IMR-90 (cell line): ENCODE measurements at regions not wholly inside any gene's neighbourhood (a gene's known extent, or its start where the extent isn't known, plus 50 kb on each side); places are given as distances from the start of the nearest gene placed in this dataset.

Experiments
- ATAC-seq: fragments of 200-7000 bp; cut with Tn5 transposase; 2 replicates; pipeline ENCODE4 v1.9.1; 2020; ENCODE audit warnings: low read depth, mild to moderate bottlenecking, moderate library complexity
- BruUV-seq: library from RNA; stranded (reverse); fragments of 400-500 nt; replicated peaks from 2 replicates; lab custom pipeline; 2021; lab: Mats Ljungman, UMichigan
- CTCF ChIA-PET: fragments of 300-600 bp; formaldehyde crosslinking; extraction: SDS; loops from one replicate; lab custom pipeline; 2021; ENCODE audit warnings: antibody characterized with exemption; lab: Yijun Ruan, JAX
- POLR2A ChIA-PET: fragments of 300-600 bp; sonication (Branson Sonifier 250); formaldehyde crosslinking; loops from one replicate; lab custom pipeline; 2022; ENCODE audit warnings: antibody characterized with exemption; ENCODE audit not compliant: unreplicated experiment; lab: Charles Lee
- DNase-seq: peaks from one replicate; pipeline ENCODE4 v3.0.0; 2013
- H2AFZ ChIP-seq: replicated peaks from 2 replicates; pipeline ENCODE3; 2013; ENCODE audit warnings: low read length, mild to moderate bottlenecking; ENCODE audit not compliant: poor library complexity
- H2AK5ac ChIP-seq: 2 replicates; pipeline ENCODE4 v1.6.1; 2013; ENCODE audit warnings: low read depth, low read length, inconsistent platforms
- H2AK9ac ChIP-seq: replicated peaks from 2 replicates; pipeline ENCODE3; 2013; ENCODE audit warnings: mild to moderate bottlenecking, low read depth, low read length, moderate library complexity; ENCODE audit not compliant: poor library complexity
- H2BK120ac ChIP-seq: 2 replicates; pipeline ENCODE4 v1.6.1; 2013; ENCODE audit warnings: low read depth, low read length, inconsistent platforms
- H2BK15ac ChIP-seq: 3 replicates; pipeline ENCODE4 v1.6.1; 2013; ENCODE audit warnings: low read depth, low read length, inconsistent platforms
- H2BK20ac ChIP-seq: 2 replicates; pipeline ENCODE4 v1.6.1; 2013; ENCODE audit warnings: low read depth, mild to moderate bottlenecking, inconsistent platforms, low read length, moderate library complexity
- H2BK5ac ChIP-seq: 2 replicates; pipeline ENCODE4 v1.6.1; 2013; ENCODE audit warnings: mild to moderate bottlenecking, low read depth, low read length, inconsistent platforms; ENCODE audit not compliant: poor library complexity, severe bottlenecking
- H3K14ac ChIP-seq: replicated peaks from 2 replicates; pipeline ENCODE4 v1.6.1; 2013; ENCODE audit warnings: low read depth, low read length, inconsistent platforms
- H3K18ac ChIP-seq: 2 replicates; pipeline ENCODE4 v1.6.1; 2013; ENCODE audit warnings: low read depth, low read length, control low read depth
- H3K23ac ChIP-seq: 2 replicates; pipeline ENCODE4 v1.6.1; 2013; ENCODE audit warnings: low read depth, low read length, inconsistent platforms
- H3K27ac ChIP-seq: 2 replicates; pipeline ENCODE4 v1.5.1; 2013; ENCODE audit warnings: mild to moderate bottlenecking, control low read depth, low read length; ENCODE audit not compliant: insufficient read depth
- H3K27me3 ChIP-seq: 2 replicates; pipeline ENCODE4 v1.6.1; 2013; ENCODE audit warnings: low read length; ENCODE audit not compliant: control insufficient read depth, insufficient read depth
- H3K36me3 ChIP-seq: 2 replicates; pipeline ENCODE4 v1.6.1; 2013; ENCODE audit warnings: low read length, mixed read lengths; ENCODE audit not compliant: control insufficient read depth, insufficient read depth
- H3K4ac ChIP-seq: 2 replicates; pipeline ENCODE4 v1.6.1; 2013; ENCODE audit warnings: low read depth, low read length, inconsistent platforms
- H3K4me1 ChIP-seq: 2 replicates; pipeline ENCODE4 v1.6.1; 2013; ENCODE audit warnings: low read length, mixed read lengths; ENCODE audit not compliant: control insufficient read depth, insufficient read depth
- H3K4me2 ChIP-seq: 2 replicates; pipeline ENCODE4 v1.6.1; 2013; ENCODE audit warnings: low read depth, mild to moderate bottlenecking, control low read depth, low read length, moderate library complexity
- H3K4me3 ChIP-seq: 2 replicates; pipeline ENCODE4 v1.5.1; 2013; ENCODE audit warnings: low read depth, mild to moderate bottlenecking, control low read depth, low read length, moderate library complexity; ENCODE audit not compliant: insufficient read depth
- H3K56ac ChIP-seq: 2 replicates; pipeline ENCODE4 v1.6.1; 2013; ENCODE audit warnings: low read length, inconsistent platforms; ENCODE audit not compliant: insufficient read depth; ENCODE audit errors: extremely low read depth
- H3K79me1 ChIP-seq, 2 experiments: 2 replicates each; pipeline ENCODE4 v1.6.1; 2013; ENCODE audit warnings: low read length in 2 of 2, inconsistent platforms in 1 of 2, low read depth in 1 of 2
- H3K9ac ChIP-seq: 2 replicates; pipeline ENCODE4 v1.6.1; 2013; ENCODE audit warnings: low read depth, low read length, control low read depth
- H3K9me1 ChIP-seq: 2 replicates; pipeline ENCODE4 v1.6.1; 2013; ENCODE audit warnings: low read length, inconsistent platforms; ENCODE audit not compliant: insufficient read depth
- H3K9me3 ChIP-seq: 2 replicates; pipeline ENCODE4 v1.6.1; 2013; ENCODE audit warnings: low read length; ENCODE audit not compliant: control insufficient read depth, insufficient read depth
- H4K20me1 ChIP-seq: 2 replicates; pipeline ENCODE4 v1.6.1; 2013; ENCODE audit warnings: low read length, inconsistent platforms; ENCODE audit not compliant: insufficient read depth
- H4K5ac ChIP-seq: 2 replicates; pipeline ENCODE4 v1.6.1; 2013; ENCODE audit warnings: mild to moderate bottlenecking, low read depth, low read length, control low read depth
- H4K8ac ChIP-seq, 2 experiments: 2 replicates each; pipeline ENCODE4 v1.6.1; 2013; ENCODE audit warnings: low read depth in 2 of 2, low read length in 2 of 2, control low read depth in 1 of 2, inconsistent platforms in 1 of 2
- H4K91ac ChIP-seq: 2 replicates; pipeline ENCODE4 v1.6.1; 2013; ENCODE audit warnings: low read depth, low read length, inconsistent platforms; ENCODE audit not compliant: insufficient read depth
- BHLHE40 ChIP-seq: fragments of 150-350 bp; IDR thresholded peaks from 2 replicates; pipeline ENCODE4 v1.6.1; 2016; ENCODE audit warnings: mild to moderate bottlenecking, low read depth, low read length
- CEBPB ChIP-seq: IDR thresholded peaks from 2 replicates; pipeline ENCODE4 v1.6.1; 2012; ENCODE audit warnings: low read depth, low read length, improper control_type of control experiment
- CHD1 ChIP-seq: IDR thresholded peaks from 2 replicates; pipeline ENCODE4 v1.6.1; 2012; ENCODE audit warnings: low read depth, low read length, improper control_type of control experiment
- CTCF ChIP-seq: conservative IDR thresholded peaks from 2 replicates; pipeline ENCODE4 v1.5.1; 2012; ENCODE audit warnings: mild to moderate bottlenecking, low read depth, low read length, improper control_type of control experiment
- MAFK ChIP-seq: IDR thresholded peaks from 2 replicates; pipeline ENCODE4 v1.6.1; 2012; ENCODE audit warnings: low read depth, low read length, improper control_type of control experiment
- MAZ ChIP-seq: IDR thresholded peaks from 2 replicates; pipeline ENCODE4 v1.6.1; 2012; ENCODE audit warnings: low read depth, mild to moderate bottlenecking, low read length, improper control_type of control experiment, moderate library complexity, borderline replicate concordance
- NFE2L2 ChIP-seq: fragments of 150-350 bp; IDR thresholded peaks from 2 replicates; pipeline ENCODE4 v1.6.1; 2016; ENCODE audit warnings: low read depth, mild to moderate bottlenecking, low read length
- POLR2A ChIP-seq: IDR thresholded peaks from 2 replicates; pipeline ENCODE4 v1.6.1; 2012; ENCODE audit warnings: mild to moderate bottlenecking, low read depth, low read length
- RAD21 ChIP-seq: IDR thresholded peaks from 2 replicates; pipeline ENCODE4 v1.6.1; 2012; ENCODE audit warnings: low read length, improper control_type of control experiment
- RCOR1 ChIP-seq: IDR thresholded peaks from 2 replicates; pipeline ENCODE4 v1.6.1; 2012; ENCODE audit warnings: mild to moderate bottlenecking, low read length, improper control_type of control experiment; ENCODE audit not compliant: insufficient replicate concordance
- SMC3 ChIP-seq: fragments of 150-350 bp; IDR thresholded peaks from 2 replicates; pipeline ENCODE4 v1.6.1; 2016; ENCODE audit warnings: low read depth, mild to moderate bottlenecking, antibody characterized with exemption, low read length, moderate library complexity
- WGBS, 2 experiments: methylation state at CpG; one replicate each; pipeline versions ENCODE4 v1.1.5 to v1.1.7; 2013; ENCODE audit warnings: missing lambda C conversion rate in 2 of 2; ENCODE audit not compliant: insufficient read length in 1 of 2; ENCODE audit errors: extremely low coverage in 2 of 2; 5-methylcytosine and 5-hydroxymethylcytosine counted together
- dilution Hi-C: fragments of 300-500 bp; cut with HindIII; formaldehyde crosslinking; loops from one replicate; pipeline ENCODE4 v1.14.3; 2018; ENCODE audit warnings: low sequenced_read_pairs; ENCODE audit not compliant: unreplicated experiment
- in situ Hi-C: fragments of 300-500 bp; cut with MboI; formaldehyde crosslinking; loops from 3 replicates; pipeline ENCODE4 v1.14.3; 2019; ENCODE audit warnings: low sequenced_read_pairs, inconsistent platforms, mixed read lengths
- intact Hi-C: fragments of 100-400 bp; cut with micrococcal nuclease; formaldehyde crosslinking; loops from 2 replicates; pipeline ENCODE4 v1.10.0; 2022
- TF ChIP-seq, protein P1 (sequence below): fragments of 150-350 bp; IDR thresholded peaks from 2 replicates; pipeline ENCODE4 v1.6.1; 2016; ENCODE audit warnings: low read depth, mild to moderate bottlenecking, low read length, moderate library complexity, borderline replicate concordance
- TF ChIP-seq, protein P2 (sequence below): fragments of 150-350 bp; IDR thresholded peaks from 2 replicates; pipeline ENCODE4 v1.6.1; 2017; ENCODE audit warnings: mild to moderate bottlenecking, antibody characterized with exemption, low read length, low read depth

DNA sequence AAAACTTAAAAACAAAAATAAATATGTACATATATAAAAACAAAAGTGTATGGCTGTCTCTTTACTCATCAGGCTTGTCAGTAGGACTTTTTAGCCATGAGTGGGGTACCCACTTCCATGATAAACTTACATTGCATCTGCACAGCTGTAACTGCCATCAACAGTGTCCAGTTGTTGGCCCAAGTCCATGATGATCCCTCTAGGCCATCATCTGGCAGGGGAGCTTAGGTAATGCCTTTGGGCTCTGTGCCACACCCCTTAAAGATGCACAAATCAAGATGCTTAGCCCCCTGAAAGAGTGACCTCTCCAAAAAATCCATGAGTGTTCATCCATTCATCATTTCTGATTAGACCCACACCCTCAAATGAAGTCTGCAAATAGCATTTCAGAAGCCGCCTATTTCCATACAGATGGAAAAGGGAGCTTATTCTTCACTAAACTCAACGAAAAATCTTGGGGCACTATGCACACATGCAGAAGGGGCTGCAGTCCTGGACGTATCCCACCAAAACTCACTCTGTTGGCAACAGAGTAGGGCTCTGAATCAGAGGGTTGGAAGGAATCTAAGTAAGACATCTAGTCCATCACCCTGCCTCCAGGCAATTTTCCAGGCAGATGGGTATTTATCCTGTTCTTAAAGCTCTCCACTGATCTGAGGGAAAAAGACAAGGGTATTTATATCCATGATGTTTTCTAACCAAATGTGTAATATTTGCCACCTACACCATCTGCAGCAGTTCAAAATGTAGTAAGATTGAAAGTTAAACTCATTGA, 691.0 kb downstream of the ZEB2 start:
- no peak overlapping the region for H3K9ac ChIP-seq
- no peak overlapping the region for H2BK5ac ChIP-seq
- no peak for DNase-seq
- H3K23ac ChIP-seq, result no peak overlapping the region
- no peak for TF ChIP-seq RAD21
- TF ChIP-seq, protein P1, sequence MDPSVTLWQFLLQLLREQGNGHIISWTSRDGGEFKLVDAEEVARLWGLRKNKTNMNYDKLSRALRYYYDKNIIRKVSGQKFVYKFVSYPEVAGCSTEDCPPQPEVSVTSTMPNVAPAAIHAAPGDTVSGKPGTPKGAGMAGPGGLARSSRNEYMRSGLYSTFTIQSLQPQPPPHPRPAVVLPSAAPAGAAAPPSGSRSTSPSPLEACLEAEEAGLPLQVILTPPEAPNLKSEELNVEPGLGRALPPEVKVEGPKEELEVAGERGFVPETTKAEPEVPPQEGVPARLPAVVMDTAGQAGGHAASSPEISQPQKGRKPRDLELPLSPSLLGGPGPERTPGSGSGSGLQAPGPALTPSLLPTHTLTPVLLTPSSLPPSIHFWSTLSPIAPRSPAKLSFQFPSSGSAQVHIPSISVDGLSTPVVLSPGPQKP, result no peak
- TF ChIP-seq SMC3, result no peak
- no peak for TF ChIP-seq NFE2L2
- TF ChIP-seq MAZ, result no peak
- TF ChIP-seq RCOR1, result no peak
- TF ChIP-seq CEBPB, result no peak
- TF ChIP-seq, protein P2, sequence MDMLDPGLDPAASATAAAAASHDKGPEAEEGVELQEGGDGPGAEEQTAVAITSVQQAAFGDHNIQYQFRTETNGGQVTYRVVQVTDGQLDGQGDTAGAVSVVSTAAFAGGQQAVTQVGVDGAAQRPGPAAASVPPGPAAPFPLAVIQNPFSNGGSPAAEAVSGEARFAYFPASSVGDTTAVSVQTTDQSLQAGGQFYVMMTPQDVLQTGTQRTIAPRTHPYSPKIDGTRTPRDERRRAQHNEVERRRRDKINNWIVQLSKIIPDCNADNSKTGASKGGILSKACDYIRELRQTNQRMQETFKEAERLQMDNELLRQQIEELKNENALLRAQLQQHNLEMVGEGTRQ, result no peak
- TF ChIP-seq MAFK, result no peak
- TF ChIP-seq BHLHE40, result no peak
- TF ChIP-seq CHD1, result no peak
- TF ChIP-seq CTCF, result no peak
- no peak for TF ChIP-seq POLR2A
- no CpG with 5 or more reads among the region's 3 CpGs for WGBS, 2 experiments
- H3K79me1 ChIP-seq, result no peaks in the 10 kb centered on the region
- dilution Hi-C loops (no loop called here), in situ Hi-C loops (no loop called here), intact Hi-C loops (no loop called here)
- ATAC-seq, result no peak
- H2AK9ac ChIP-seq, result no peak overlapping the region
- no peak overlapping the region for H3K4me3 ChIP-seq
- H2AFZ ChIP-seq, result no peak overlapping the region
- H3K14ac ChIP-seq, result no peak overlapping the region
- no TSS peak for BruUV-seq
- H3K9me3 ChIP-seq, result no peaks in the 10 kb centered on the region
- H4K20me1 ChIP-seq, result no peaks in the 10 kb centered on the region
- no peak overlapping the region for H4K91ac ChIP-seq
- H3K36me3 ChIP-seq, result no peaks in the 10 kb centered on the region
- ChIA-PET POLR2A (no interaction called here), CTCF (no interaction called here)
- H4K8ac ChIP-seq, result no peak overlapping the region
- no peaks in the 10 kb centered on the region for H3K4me1 ChIP-seq
- H3K4me2 ChIP-seq, result no peak overlapping the region
- no peak overlapping the region for H2BK120ac ChIP-seq
- no peaks in the 10 kb centered on the region for H3K9me1 ChIP-seq
- H3K56ac ChIP-seq, result no peak overlapping the region
- no peak overlapping the region for H3K18ac ChIP-seq
- no peak overlapping the region for H4K5ac ChIP-seq
- H2BK20ac ChIP-seq, result no peak overlapping the region
- H3K4ac ChIP-seq, result no peak overlapping the region
- no peak overlapping the region for H2AK5ac ChIP-seq
- no peak overlapping the region for H3K27ac ChIP-seq
- no peaks in the 10 kb centered on the region for H3K27me3 ChIP-seq
- no peak overlapping the region for H2BK15ac ChIP-seq
